Mucosa of descending colon (tissue), 3 donors: ENCODE measurements at regions not wholly inside any gene's neighbourhood (a gene's known extent, or its start where the extent isn't known, plus 50 kb on each side); places are given as distances from the start of the nearest gene placed in this dataset.

Experiments used
- ATAC-seq: fragments of 200-7000 bp; cut with Tn5 transposase; one replicate; pipeline ENCODE4 v1.9.1; 2020; ENCODE audit warnings: mild to moderate bottlenecking, moderate library complexity
- DNase-seq, 3 donors: peaks; one replicate each; pipeline ENCODE4 v3.0.0-alpha.2; 2020
- H3K36me3 ChIP-seq: fragments of 200-600 bp; one replicate; pipeline ENCODE4 v1.8.0; 2021; ENCODE audit warnings: low read depth, mild to moderate bottlenecking
- H3K4me1 ChIP-seq: fragments of 200-600 bp; one replicate; pipeline ENCODE4 v1.8.0; 2021; ENCODE audit warnings: low read depth, mild to moderate bottlenecking
- H3K4me3 ChIP-seq: fragments of 200-600 bp; one replicate; pipeline ENCODE4 v1.8.0; 2021; ENCODE audit warnings: mild to moderate bottlenecking
- H3K9me3 ChIP-seq: fragments of 200-600 bp; one replicate; pipeline ENCODE4 v1.8.0; 2021; ENCODE audit warnings: mild to moderate bottlenecking
- intact Hi-C, 2 donors: fragments of 100-400 bp; cut with DNase I in 1 of 2; cut with micrococcal nuclease in 1 of 2; formaldehyde crosslinking; loops; one replicate each; pipeline versions ENCODE4 v1.11.0 to v1.11.1; 2022; cut with DNase I, micrococcal nuclease
- TF ChIP-seq, protein P1 (sequence below): fragments of 200-600 bp; IDR thresholded peaks from one replicate; pipeline ENCODE4 v1.8.0; 2022; ENCODE audit warnings: antibody characterized with exemption, mild to moderate bottlenecking
- donor health status: DM: no; HTN: no; CAD: no; lungs with moderate emphysema.
- donor health status: DM: no; HTN: no; CAD: no.
- donor health status: DM: no; HTN: yes; CAD: no.

DNA sequence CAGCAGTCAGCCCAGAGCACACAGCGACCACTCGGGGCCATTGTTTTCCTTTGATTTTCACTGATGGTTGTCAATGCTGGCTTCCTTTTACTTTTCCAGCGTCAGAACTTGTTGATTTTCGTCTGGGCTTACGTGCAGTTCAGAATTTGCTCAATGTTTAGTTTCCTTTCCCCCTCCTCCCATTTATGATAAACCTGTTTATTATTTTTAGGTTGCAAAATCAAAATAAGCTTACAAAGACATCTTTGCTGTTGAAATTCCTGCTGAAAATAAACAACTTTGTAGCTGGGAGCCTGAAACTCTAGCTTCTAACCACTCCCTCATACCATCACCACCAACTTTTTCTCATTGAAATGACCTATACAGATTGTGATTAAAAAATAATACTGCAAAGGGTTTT, 83.1 kb upstream of the LYZL1 start:
- DNase-seq (no peak), ATAC-seq (no peak)
- TF ChIP-seq, protein P1, sequence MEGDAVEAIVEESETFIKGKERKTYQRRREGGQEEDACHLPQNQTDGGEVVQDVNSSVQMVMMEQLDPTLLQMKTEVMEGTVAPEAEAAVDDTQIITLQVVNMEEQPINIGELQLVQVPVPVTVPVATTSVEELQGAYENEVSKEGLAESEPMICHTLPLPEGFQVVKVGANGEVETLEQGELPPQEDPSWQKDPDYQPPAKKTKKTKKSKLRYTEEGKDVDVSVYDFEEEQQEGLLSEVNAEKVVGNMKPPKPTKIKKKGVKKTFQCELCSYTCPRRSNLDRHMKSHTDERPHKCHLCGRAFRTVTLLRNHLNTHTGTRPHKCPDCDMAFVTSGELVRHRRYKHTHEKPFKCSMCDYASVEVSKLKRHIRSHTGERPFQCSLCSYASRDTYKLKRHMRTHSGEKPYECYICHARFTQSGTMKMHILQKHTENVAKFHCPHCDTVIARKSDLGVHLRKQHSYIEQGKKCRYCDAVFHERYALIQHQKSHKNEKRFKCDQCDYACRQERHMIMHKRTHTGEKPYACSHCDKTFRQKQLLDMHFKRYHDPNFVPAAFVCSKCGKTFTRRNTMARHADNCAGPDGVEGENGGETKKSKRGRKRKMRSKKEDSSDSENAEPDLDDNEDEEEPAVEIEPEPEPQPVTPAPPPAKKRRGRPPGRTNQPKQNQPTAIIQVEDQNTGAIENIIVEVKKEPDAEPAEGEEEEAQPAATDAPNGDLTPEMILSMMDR, result no peak
- Histone ChIP-seq H3K4me3 (no peak overlapping the region), H3K9me3 (no peaks in the 10 kb centered on the region), H3K36me3 (no peaks in the 10 kb centered on the region), H3K4me1 (no peaks in the 10 kb centered on the region)
- intact Hi-C loops, result no loop called here

DNA sequence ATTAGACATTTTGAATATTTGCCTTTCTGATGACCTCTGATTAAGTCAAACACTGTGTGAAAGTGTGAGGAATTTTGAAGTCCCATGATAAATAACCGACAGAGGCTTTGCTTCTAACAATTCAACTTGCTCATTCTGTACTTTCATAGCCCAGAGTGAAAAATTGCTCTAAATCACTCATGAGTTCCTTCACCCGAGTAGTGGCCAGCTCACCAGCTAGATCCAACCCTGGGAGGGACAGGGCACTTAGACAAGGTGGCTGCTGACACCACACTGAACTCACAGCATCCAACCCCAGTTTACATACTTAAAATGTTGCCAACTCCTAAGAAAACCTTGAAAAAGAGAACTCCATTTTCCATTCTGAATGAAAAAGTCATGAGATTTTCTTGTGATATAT, 80.0 kb upstream of the LYZL1 start:
- no peak for ATAC-seq
- no peak for DNase-seq
- H3K36me3 ChIP-seq, result no peaks in the 10 kb centered on the region
- TF ChIP-seq, protein P1, result no peak
- H3K4me3 ChIP-seq, result no peak overlapping the region
- intact Hi-C loops, result no loop called here
- no peaks in the 10 kb centered on the region for H3K4me1 ChIP-seq
- H3K9me3 ChIP-seq, result no peaks in the 10 kb centered on the region

DNA sequence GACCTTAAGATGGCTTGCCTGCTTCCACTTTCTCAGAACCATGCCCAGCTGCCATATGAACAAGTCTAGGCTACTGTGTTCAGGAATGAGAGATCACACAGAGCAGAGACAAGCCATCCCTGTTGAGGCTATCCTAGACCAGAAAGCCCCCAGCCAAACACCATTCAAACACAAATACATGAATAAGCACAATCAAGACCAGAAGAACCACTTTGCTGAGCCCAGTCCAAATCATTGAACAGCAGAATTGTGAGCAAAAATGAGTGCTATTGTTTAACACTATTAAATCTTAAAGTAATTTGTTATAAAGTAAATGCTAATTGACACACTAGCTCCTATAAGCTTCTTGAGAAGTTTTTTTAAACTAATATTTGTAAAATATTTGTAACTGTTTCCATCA, 79.0 kb upstream of the LYZL1 start:
- DNase-seq (no peak), ATAC-seq (no peak)
- TF ChIP-seq, protein P1, result no peak
- H3K9me3 ChIP-seq, result no peaks in the 10 kb centered on the region
- intact Hi-C loops, result no loop called here
- H3K36me3 ChIP-seq, result no peaks in the 10 kb centered on the region
- H3K4me3 ChIP-seq, result no peak overlapping the region
- H3K4me1 ChIP-seq, result no peaks in the 10 kb centered on the region

DNA sequence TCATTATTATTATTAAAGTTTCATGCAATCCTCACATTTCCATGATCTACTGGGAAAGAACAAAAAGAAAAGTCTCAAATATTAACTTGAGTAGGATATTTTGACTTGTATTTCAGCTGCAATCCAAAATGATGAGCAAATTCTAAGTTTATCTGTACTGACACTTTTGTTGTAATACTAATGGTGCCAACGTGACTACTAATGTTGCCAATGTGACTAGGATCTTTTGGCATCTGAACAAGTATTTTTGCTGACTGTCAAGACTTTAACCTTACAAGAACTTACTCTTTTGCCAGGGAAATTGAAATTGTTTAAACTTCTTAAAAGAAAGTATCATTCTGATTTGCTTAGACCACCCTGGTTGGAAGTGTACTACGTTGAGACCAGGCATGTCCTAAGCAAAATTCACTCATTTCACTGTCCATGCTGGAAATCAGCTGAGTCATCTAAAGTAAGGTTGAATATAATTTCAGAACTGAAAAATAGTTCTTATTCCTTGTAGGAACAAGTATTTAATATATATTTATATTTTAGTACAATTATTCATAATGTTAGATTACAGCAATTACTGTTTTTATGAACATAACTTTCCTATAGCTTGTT, 78.5 kb upstream of the LYZL1 start:
- Histone ChIP-seq H3K4me3 (no peak overlapping the region), H3K4me1 (no peaks in the 10 kb centered on the region), H3K36me3 (no peaks in the 10 kb centered on the region), H3K9me3 (no peaks in the 10 kb centered on the region)
- DNase-seq (no peak), ATAC-seq (no peak)
- intact Hi-C loops, result no loop called here
- TF ChIP-seq, protein P1, result no peak

DNA sequence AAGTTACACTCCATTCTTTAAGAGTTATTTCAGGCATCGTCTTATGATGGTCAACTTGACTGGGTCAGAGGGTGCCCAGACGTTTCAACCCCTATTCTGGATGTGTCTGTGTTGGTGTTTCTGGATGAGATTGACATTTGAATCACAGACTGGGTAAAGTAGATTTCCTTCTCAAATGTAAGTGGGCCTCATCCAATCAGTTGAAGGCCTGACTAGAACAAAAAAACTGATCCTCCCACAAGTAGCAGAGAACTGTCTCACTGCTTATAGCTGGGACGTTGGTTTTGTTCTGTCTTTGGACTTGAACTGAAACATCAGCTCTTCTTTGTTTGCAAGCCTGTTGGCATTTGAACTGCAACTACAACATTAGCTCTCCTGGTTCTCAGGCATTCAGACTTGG, 76.3 kb upstream of the LYZL1 start:
- intact Hi-C loops, result no loop called here
- TF ChIP-seq, protein P1, result no peak
- Histone ChIP-seq H3K4me1 (no peaks in the 10 kb centered on the region), H3K36me3 (no peaks in the 10 kb centered on the region), H3K4me3 (no peak overlapping the region), H3K9me3 (no peaks in the 10 kb centered on the region)
- DNase-seq (no peak), ATAC-seq (no peak)

DNA sequence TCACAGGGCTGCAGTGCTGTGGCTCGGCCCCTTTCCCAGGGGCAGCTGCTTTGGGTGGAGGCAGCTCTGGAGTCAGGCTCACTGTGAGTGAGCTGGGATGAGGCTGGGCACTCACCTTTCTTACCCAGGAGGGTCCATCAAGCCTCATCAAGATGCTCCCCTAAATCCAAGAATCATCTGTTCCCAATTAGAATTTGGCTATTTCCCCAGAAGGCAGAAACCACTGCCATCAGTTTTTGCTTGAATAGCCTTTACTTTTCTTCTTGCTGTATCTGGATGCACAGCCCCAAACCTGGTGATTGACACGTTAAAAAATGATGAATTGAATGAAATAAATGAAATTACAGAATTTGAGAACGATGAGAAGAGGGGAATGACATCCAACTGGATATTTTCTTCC, 74.3 kb upstream of the LYZL1 start:
- Histone ChIP-seq H3K36me3 (no peaks in the 10 kb centered on the region), H3K4me1 (no peaks in the 10 kb centered on the region), H3K4me3 (no peak overlapping the region), H3K9me3 (no peaks in the 10 kb centered on the region)
- ATAC-seq (no peak), DNase-seq (no peak)
- TF ChIP-seq, protein P1, result no peak
- intact Hi-C loops, result no loop called here
